NCI-H1436 treated with DMSO at 0.1 percent for 48 hours (cell line): ENCODE measurements at regions not wholly inside any gene's neighbourhood (a gene's known extent, or its start where the extent isn't known, plus 50 kb on each side); places are given as distances from the start of the nearest gene placed in this dataset.

Experiments
- DNase-seq: peaks from one replicate; lab custom pipeline; 2025; lab: John Stamatoyannopoulos, UW

DNA sequence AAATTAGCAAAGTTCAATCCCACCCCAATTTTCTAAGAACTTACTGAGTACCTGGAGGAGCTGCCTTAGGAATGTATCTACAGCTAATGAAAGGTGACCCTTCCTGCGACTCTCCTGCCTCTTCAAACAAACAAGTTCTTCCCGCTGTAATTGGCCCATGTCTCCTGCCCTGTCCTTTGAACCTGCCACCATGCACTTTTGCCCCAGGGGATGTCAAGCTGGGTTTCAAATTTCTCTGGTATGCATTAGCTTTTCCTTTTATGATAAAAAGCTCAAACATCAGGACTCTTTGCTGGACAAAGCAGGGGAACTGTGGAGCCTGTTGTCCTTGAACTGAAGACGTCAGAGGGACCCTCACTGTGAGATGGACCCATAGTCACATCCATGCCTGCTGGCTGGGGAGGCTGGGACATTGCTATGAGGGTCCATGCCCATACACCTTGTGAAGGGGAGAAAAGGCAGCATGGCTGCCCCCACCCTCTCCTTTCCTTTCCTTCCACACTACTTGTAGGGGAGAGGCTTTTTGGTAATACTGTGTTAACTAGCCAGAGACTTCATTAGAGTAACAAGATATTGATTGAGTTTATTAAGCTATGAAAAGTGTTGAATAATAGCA, 210.7 kb upstream of the COPS8 start:
- no peak for DNase-seq

DNA sequence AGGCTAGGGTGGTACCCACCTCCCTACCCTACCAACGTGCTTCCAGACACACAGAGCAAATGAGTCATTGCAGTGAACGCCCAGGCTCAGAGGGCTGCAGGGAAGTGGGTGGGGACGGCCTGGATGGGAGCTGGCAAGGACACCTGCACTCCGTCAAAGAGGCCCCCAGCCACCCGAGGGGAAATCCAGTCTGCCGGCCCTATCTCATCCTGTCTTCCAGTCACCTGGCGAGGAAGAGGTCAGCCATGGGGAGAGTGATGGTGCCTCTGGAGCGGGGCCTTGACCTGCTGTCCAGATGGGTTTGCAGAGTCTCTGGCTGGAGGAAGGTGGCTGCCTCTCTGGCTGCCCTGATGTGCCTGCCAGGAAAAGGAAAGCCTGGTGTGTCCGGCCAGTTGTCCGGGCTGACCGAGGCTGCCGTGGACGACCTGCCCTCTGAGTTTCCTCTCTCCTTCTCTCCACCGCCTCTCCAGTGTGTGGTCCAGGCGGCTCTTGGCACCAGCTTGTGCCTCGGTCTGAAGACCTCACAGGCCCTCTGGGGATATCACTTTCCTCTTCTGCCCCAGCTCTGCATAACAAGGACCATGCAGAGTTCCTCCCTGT, 209.7 kb upstream of the COPS8 start:
- no peak for DNase-seq

DNA sequence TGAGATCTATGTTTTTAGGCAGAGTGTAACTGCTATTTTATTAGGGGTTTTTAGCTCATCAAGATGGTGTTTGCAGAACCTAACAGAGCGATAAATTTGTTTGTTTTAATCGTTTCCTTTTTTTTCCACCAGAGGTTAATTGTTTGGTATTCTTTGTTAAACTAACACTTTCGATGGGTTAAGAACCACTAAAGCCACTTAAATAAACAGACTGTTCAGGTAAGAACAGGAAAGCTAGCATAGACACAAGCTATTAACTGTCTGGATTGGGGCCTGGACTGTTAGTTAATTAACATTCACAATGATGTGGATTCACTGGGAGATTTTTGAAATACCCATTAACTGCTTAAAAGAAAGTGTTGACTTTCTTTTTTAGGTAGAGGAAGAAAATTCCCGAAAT, 209.0 kb upstream of the COPS8 start:
- DNase-seq, result peak; percentile 34

- no peak for DNase-seq
Observed at GRCh38 chr2:236877972-236878371, 207.7 kb upstream of the COPS8 start.

DNA sequence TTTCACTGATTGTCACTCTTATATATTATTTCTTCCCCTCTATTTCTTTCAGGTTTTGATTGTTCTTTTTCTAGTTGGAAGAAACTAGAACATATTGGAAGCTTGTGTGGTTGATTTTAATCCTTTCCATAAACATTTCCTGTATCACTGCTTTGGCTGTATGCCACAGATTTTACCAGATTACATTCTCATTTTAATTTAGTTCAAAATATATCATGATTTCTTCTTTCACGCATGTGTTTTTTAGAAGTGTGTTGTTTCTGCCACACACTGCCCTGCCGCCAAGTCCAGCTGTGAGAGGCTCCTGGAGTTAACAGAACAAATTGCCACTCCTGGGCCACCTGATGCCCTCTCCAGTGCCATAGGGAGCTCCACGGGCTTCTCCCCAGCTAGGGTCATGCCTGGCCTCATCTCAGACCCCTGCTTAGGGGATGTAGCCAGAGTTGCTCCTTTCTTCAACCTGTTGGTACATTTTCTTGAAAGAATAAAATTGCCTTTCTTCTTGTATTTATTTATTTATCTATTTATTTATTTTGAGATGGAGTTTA, 206.2 kb upstream of the COPS8 start:
- DNase-seq, result no peak

- DNase-seq, result no peak
Observed at GRCh38 chr2:236882074-236882473, 203.6 kb upstream of the COPS8 start.

- no peak for DNase-seq
Observed at GRCh38 chr2:236882930-236883329, 202.8 kb upstream of the COPS8 start.

DNA sequence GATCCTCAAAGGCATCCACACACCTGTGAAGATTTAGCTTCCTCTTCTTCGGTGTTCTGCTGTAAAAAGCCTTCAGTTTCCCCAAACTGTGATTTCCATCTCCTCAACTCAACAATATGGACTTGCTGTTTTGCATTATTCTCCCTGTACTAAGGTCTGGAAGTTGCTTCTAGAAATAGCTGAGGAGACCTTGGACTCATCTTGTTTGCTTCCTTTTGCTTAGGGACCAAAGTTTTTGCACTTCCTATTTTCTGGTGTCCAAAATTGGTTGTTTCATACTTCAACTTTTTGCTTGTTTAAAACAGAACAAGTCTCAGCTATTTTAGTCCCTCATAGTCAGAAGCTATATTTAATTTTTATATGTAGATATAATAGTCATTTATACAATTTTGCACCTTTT, 201.9 kb upstream of the COPS8 start:
- DNase-seq, result no peak

GRCh38 chr2:236884569-236885175, 201.0 kb upstream of the COPS8 start:
- DNase-seq, result no peak

DNA sequence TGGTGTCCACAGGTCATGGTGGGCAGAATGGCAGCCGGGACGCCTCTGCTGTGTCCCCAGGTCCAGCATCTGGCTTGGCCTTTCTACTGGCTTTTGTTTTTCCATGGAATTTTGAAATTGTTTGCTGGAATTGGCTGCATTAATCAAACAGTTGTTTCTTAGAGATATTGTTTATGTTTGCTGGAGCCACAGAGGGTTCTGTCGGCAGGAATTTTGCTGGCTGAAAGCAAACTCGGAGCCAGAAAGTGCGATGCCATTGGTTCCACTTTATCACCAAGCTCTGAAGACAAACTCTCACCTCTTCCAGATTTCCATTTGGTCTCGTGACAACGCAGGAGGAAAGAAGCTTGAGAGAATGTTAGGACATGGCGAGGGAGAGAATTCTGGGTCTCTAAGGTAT, 199.2 kb upstream of the COPS8 start:
- DNase-seq, result no peak

GRCh38 chr2:236887531-236887930, 198.2 kb upstream of the COPS8 start:
- DNase-seq, result no peak

DNA sequence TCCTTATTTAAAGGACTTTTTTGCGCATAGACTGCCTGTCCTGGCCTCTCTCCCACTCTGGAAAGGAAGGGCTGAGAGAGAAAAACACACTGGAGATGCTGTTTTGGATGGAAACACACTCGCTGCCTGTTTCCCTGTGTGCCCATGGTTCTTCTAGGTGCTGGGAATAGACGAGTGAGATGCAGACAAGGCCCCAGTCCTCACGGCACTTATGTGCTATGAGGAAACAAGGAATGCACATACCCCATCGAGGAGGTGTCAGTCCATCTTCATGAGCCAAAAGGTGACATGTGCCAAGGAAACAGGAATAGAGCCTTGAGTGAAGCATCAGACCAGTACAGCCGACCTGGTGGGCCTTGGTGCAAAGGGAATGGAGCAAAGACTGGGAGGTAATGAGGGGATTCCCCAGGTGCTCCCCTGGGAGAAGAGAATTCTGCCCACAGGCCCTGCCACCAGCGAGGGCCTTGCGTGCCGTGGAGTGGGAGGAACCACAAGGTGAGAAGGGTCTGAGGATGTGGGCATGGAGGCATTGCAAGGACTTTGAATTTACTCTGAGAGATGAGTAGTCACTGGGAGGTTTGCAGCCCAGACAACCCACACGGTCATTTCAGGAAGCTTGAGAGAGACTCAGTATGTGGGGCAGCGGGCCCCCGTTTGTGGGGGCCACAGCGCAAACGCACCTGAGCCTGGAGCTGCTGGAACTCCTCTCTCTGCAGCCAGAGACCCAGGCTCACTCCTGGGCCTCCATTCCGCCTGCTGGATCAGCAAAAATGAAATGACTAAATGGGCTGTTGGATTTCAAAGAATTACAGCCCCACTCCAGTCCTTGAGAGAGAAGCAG, 197.5 kb upstream of the COPS8 start:
- DNase-seq, result no peak

DNA sequence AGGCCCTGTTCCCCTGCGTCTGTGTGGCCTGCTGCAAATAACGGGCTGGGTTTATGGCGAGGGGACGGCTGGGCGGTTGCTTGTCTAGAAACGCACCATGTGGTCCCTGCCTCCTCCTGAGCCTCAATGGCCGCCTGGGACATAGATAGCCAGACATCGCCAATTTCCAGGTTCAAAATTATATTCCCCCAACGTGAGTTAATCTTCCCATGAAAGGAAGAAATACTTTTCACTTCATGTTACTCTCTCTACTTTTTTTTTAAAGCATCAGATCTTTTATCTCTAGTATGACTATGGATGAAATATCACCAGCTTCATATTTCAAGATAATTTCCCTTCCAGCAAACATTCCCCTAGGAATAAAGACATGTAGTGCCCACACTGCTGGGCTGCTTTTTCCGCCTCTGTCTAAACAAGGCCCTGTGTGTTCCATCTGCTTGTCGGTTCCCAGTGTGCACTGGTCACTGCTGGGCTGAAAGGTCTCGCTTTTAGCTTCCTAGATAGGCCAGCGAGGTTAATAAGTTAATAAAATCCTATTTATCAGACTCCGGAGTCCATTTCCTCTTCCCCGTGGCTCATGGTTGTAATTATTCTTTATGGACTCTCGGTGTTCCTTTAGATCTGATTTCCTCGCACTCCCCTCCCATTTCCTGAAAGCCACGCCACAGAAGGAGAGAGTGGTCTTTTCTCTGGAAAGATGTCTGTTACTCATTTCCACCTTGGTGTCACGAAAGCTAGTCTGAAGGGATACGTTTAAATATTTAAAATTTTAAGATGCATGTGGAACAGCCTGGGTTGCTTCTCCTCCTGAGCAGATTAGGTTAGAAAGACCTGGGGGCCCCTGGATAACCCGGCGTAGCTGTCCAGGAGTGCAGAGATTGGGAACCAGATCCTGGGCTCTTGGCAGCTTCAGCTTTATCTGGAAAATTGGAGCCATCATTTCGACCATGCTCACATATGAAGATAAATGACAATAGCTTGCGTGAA, 196.6 kb upstream of the COPS8 start:
- no peak for DNase-seq

DNA sequence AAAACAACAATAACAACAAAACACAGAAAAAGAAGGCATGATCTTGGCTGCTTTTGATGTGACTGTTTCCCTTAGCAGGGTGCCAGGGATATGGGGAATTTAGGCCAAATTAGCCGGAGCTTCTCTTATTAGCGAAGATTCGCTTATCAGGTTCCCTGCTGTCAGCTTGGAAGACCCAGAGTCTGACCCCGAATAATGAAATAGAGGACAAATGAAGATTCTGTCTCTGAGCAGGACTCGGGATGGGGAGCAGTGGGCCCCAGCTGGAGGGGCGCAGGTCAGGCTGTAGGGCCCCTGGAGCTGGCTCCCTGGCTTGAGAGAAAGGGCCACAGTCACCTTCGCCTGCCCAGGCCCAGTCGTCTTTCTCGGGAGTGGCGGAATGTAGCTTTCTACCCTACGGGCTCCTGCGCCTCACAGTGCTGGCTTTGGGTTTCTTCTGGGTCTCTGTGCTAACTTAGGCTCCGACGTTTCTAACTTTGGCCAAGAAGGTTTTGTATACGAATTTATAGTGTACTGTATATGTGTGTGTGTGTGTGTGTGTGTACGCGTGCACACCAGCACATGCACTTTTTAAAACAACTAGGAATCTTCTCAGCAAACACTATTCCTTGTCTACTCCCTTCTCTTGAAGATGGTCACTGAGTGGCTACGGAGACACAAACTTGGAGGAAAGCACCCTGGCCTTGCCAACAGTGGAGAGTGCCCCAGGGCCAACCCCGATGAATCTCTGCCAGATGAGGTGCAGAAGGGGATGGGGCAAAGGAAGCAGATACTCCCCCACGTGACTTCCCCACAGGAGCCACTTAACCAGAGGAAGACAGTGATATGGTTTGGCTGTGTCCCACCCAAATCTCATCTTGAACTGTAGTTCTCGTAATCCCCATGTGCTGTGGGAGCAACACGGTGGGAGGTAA, 195.6 kb upstream of the COPS8 start:
- DNase-seq, result no peak

DNA sequence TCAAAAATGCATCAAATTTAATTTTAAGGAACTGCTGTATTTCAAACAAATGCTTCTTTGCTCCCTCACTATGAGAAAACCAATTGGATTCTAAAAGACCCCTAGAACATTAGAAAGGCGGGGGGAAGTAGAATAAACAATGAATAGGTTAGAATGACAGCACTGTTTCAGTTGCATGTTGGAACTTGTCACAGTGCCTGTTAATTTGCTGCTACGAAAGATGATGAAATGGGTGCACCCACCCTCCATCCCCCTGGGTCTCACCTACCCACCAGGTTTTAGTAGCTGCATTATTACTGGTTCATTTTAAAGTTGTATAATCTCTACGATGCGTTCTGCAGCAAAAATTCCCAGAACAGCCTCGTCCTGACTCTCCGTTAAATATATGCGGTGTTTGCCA, 193.0 kb upstream of the COPS8 start:
- DNase-seq, result no peak

DNA sequence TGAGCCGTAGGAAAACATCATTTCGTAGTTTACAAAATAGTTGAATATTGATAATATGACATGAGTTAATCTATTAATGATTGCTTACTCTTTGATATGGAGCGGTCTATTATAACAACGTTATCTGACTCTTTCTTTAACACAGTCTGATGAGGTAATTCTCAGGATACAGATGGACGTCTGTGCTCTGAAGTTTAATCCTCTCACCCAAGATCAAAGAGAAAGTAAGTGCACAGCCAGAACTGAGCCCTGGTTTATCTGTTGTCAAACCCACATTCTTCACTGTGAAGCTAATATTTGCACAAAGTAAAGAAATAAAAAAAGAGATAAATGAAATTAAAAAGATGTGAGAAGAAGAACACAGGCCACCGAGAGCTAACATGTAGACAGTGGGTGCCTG, 190.9 kb upstream of the COPS8 start:
- DNase-seq, result no peak

DNA sequence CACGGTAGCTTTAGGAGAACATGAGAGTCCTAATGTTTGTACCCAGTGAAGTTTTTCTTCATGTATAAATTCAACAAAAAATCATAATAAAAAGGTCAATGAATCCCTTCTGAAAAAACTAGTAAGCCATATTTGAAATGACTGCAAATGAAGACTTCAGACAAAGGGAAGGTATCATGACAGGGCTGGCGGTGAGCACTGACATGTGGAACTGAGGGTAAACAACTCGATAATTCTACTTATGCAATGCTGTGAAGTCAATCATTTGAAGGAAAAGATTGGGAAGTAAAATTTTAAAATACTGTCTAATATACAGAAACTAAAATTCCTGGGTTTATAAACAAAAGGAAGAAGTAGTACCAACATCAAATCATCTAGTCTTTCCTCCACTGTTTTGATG, 190.2 kb upstream of the COPS8 start:
- no peak for DNase-seq

DNA sequence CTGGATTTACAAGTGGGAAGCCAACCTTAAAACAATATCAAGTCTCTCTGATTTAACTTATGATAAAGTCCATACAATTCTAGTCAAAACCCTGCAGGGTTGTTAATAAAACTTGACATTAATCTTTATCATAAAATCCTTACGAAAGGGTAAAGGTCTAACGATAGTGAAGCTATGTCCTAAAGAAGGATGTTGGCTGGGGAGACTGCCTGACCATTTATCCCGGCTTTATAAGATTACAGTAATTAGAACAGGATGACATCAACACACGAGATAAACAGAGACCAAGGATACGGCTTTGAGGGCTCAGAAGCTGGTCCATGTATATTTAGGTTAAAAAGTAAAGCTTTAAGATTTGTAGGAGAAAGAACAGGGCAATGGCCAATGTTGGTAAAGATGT, 189.0 kb upstream of the COPS8 start:
- DNase-seq, result no peak

DNA sequence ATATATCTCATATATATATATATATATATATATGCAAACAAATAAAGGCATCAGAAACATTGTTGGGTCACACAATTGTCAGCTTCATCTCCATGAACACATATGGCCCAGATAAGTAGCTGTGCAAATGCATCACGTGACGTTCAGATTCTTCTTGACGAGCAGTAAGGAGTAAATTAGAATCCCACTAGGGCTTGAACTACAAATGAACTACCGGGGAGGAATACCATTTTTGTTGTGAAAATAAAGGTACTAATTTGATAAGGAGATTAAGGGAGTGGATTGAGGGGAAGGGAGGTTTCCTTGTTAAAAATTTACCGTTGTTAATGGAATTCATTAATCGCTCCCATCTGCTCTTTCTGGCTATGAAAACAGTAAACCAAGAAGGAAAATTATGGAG, 186.5 kb upstream of the COPS8 start:
- DNase-seq, result no peak

DNA sequence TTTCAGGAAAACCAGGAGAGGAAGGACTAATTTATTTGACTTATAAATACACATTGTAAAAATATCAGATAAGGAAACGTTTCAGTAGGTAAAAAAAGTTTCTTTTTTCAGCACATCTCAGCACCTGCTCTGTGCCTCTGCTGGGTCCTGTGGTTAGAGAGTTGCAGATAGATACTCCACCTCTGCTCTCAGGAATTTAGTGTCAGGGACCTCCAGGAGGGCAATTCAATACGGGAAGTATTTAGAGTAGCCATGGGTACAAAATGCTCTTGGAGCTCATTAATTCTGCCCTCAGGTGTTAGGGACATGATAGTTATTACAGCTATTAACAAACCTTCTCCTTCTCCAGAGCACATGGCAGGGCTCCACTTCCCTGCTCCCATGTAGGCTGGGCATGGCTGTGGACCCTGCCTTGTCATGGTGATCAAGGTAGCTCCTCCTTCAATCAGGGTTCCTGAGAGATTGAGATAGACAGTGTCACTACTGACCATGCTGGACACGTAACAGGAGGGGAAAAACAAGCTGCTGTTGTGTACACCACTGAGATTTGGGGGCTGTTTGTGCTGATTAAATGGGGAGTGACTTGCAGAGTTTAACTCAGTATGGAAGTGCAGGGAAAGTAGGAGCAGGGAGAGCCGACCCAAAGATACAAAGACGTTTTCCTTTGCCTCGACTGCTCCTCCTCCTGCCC, 185.6 kb upstream of the COPS8 start:
- DNase-seq, result no peak
